HG02571 (cell line): ENCODE measurements at regions not wholly inside any gene's neighbourhood (a gene's known extent, or its start where the extent isn't known, plus 50 kb on each side); places are given as distances from the start of the nearest gene placed in this dataset.

Experiments
- ATAC-seq: cut with Tn5 transposase; IDR thresholded peaks from one replicate; pipeline ENCODE4 v1.9.1; 2021; ENCODE audit warnings: mild to moderate bottlenecking, moderate library complexity; ENCODE audit not compliant: unreplicated experiment

DNA sequence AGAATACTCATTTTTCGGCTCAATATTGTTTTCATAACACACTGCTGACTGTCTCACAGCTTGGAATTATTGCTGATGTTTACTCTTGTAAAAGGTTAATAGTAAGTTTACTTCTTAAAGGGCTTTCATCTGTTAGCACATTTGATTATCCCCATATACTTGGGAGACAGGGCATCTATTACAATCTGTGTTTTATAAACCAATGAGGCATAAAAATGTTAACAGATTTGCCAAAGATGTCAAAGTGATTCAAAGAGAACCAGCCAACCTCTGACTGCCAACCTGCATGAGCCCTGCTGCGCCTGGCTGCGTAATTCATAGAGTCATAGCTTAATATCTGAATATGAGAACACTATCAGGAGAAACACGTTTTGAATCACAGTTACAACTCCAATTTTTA, 665.6 kb downstream of the TRIML1 start:
- no peak for ATAC-seq

GRCh38 chr4:188811121-188811520, 671.9 kb downstream of the TRIML1 start:
- no peak for ATAC-seq

DNA sequence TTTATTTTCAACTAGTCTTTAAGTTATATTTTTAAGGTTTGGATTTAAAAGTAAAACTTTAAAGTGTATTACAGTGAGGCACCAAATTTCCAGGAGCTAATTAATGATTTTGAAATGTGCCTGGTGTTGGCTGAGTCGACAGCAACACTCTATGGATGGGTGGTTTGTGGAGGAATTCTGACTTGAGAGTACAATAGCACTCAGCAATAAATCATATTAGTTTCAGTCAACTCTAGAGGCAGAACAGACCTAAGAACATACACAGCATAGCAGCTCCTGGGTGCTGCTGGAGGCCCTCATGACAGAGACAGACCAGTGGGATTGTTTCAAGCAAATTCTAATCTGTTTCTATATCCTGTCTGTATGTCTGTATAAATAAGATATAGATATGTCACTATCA, 673.4 kb downstream of the TRIML1 start:
- no peak for ATAC-seq

DNA sequence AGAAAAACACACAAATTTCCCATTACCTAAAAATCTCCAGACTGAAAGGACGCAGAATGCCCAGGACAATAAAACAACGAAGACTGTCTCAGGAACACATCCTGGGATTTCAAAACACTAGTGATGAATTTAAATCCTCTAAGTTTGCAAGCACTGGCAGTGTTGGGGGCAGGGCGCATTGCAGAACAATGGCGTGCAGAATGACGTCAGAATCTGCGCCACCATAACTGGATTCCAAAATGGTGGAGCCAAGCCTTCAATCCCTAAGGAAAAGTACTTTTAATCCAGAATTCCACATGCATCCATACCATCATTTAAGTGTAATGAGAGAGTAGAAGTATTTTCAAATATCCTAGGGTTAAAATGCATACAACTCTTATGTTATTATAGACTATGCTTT, 679.1 kb downstream of the TRIML1 start:
- no peak for ATAC-seq

- no peak for ATAC-seq
Measured at GRCh38 chr4:188819233-188819632, 680.0 kb downstream of the TRIML1 start.

DNA sequence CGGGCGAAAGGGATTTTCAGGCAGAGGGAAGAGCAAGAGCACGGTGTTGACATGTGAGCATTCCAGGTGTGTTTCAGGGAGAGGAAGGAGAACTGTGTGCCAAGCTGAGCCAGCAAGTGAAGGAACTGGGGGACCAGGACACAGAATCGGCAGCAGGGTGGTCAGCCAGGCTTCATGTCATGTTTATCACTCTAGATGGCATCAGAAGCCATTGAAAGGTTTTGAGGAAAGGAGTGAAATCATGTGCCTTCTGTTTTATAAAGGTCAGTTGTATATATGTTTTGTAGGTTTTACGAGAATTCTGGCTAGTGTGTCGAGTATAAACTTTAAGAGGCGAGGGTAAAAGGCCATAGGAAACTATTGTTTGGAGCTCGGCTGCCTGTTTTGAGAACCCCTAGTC, 682.3 kb downstream of the TRIML1 start:
- no peak for ATAC-seq

GRCh38 chr4:188822698-188823097, 683.5 kb downstream of the TRIML1 start:
- ATAC-seq, result no peak

GRCh38 chr4:188824553-188824952, 685.3 kb downstream of the TRIML1 start:
- no peak for ATAC-seq

GRCh38 chr4:188826393-188826792, 687.2 kb downstream of the TRIML1 start:
- ATAC-seq, result no peak

DNA sequence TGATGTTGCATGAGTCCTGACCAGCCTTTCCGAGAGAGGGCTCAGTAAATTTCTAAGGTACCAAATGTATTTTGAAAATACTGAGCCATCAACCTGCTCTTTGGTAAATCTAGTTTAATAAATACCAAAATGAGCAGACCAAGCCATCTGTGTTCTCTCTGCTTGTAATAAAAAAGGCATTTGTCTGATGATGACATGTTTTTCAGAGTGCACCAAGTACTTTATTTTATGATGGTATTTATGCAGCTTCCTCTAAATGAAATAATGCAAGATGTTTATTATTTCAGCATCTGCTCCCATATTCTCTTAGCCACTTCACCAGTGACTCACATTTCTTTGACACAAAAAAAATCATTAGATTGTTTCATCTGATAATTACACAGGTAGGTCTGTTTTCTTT, 700.5 kb downstream of the TRIML1 start:
- no peak for ATAC-seq

DNA sequence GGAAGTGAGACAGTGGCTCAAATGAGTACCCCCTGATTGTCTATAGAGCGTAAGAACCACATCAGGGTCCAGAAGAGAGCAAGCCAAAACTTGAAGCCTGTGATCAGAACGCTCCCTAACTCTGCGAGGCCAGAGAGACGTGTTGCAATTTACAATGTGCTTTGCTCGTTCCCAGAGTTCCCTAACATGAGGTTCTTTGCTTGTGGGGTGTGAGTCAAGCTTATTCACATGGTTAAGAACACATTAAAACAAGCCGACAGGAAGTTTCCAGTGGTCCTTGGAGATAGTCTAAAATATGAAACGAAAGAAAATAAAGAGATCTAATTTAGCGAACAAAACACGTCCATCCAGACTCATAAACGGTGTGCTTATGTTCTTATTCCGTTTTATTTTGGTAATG, 702.3 kb downstream of the TRIML1 start:
- no peak for ATAC-seq

GRCh38 chr4:188854436-188854835, 715.2 kb downstream of the TRIML1 start:
- no peak for ATAC-seq

GRCh38 chr4:188858696-188859095, 719.5 kb downstream of the TRIML1 start:
- no peak for ATAC-seq

DNA sequence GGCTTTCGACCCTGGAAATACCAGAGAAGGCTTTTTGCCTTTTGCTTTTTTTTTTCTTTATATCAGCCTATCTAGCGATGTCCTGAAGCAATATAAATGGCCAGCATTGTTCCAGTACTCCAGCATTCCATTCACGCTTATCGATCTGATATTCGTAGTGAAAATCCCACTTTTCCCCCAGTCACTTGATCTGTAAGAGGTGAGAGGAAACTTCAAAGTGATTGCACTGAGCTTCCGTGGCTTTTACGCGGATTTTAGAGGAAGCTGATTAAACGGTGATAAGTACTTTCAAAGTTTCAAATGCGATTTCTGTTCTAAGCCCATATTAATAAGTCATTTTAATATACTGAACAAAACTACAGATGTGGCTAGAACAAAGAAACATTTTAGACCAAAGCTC, 725.5 kb downstream of the TRIML1 start:
- no peak for ATAC-seq

- no peak for ATAC-seq
Measured at GRCh38 chr4:188867796-188868195, 728.6 kb downstream of the TRIML1 start.

DNA sequence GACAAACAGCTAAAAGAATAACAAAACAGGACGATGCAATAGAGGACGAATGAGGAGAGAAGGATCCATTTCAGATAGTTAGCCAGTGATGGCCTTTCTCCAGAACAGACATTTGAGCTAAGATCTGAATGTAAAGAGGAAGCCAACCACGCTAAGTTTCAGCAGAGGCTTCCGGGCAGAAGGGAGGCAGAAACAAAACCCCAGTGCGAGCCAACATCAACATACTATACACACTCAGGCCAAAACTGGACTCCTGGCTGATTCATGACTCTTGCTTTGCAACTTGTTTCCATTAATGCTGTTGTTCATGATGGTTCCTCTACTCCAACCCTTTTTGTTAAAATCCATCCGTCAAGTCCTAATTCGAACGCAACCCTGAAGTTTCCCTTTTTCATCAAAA, 730.3 kb downstream of the TRIML1 start:
- no peak for ATAC-seq

GRCh38 chr4:188872809-188873208, 733.6 kb downstream of the TRIML1 start:
- no peak for ATAC-seq

GRCh38 chr4:188876881-188877280, 737.6 kb downstream of the TRIML1 start:
- ATAC-seq, result no peak

- ATAC-seq, result no peak
Measured at GRCh38 chr4:188879598-188879997, 740.4 kb downstream of the TRIML1 start.

GRCh38 chr4:188887905-188888304, 748.7 kb downstream of the TRIML1 start:
- no peak for ATAC-seq

DNA sequence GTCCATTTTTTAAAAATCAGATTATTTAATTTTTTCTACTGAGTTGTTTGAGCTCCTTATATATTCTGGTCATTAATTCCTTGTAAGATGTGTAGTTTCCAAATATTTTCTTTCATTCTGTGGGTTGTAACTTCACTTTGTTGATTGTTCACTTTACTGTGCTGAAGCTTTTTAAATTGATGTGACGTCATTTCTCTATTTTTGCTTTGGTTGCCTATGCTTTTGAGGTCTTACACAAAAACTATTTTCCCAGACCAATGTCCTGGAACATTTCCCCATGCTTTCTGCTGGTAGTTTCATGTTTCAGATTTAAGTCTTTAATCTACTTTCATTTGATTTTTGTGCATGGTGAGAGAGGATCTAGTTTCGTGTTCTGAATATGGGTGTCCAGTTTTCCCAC, 753.6 kb downstream of the TRIML1 start:
- no peak for ATAC-seq

DNA sequence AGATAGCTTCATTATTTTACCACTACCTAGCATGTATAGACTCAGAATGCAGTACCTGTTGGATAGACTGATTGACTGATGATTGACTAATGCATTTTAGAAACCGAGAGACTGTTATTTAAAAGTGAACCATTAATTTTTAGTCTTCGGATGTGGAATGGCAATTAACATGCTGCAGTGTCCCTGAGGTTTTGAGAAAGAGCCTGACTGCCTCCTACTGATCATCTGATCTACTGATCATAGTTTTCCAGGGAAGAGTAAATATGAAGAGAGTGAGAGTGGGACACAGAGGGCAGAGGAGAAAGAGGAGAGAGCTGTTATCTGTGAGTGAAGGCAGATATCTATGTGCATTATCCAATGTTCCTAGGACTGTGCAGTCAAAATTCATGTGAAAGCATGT, 764.7 kb downstream of the TRIML1 start:
- no peak for ATAC-seq

DNA sequence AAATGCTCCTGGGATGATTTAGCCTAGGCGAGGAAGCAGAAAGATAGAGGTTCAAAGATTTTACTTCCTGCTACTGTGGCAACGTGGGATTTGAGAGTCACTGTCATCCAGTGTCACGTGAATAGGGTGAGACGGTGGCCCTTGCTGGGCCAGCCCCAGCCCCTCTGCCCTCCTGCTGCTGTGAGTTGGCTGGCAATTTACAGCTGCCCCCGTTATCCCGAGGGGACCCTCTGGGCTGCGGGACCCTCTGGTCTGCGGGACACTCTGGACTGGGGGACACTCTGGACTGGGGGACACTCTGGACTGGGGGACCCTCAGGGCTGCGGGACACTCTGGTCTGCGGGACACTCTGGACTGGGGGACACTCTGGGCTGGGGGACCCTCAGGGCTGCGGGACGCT, 765.4 kb downstream of the TRIML1 start:
- ATAC-seq, result no peak

DNA sequence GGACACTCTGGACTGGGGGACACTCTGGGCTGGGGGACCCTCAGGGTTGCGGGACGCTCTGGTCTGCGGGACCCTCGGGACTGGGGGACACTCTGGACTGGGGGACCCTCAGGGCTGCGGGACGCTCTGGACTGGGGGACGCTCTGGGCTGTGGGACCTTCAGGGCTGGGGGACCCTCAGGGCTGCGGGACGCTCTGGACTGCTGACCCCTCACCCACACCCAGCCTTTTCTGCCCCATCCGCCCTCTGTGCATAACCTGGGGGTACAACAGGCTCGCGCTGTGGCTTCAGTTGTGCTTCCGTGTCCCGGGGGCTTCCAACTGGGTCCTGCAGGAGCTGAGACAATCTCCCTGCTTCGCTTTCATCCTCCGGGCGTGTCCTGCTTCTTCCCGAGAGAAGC, 766.0 kb downstream of the TRIML1 start:
- ATAC-seq, result no peak
